Endodermal cell (in vitro differentiated cells): ENCODE measurements at regions not wholly inside any gene's neighbourhood (a gene's known extent, or its start where the extent isn't known, plus 50 kb on each side); places are given as distances from the start of the nearest gene placed in this dataset.

Experiments
- DNase-seq: peaks from one replicate; pipeline ENCODE4 v3.0.0-alpha.2; 2017
- H3K27ac ChIP-seq: 2 replicates; pipeline ENCODE4 v1.5.1; 2013; ENCODE audit warnings: mild to moderate bottlenecking, low read depth, low read length, moderate library complexity
- H3K27me3 ChIP-seq: 2 replicates; pipeline ENCODE4 v1.6.1; 2013; ENCODE audit warnings: mild to moderate bottlenecking, low read length, moderate library complexity; ENCODE audit not compliant: insufficient read depth, control insufficient read depth, poor library complexity, severe bottlenecking
- H3K36me3 ChIP-seq: 2 replicates; pipeline ENCODE4 v1.7.0; 2013; ENCODE audit warnings: mild to moderate bottlenecking, low read length, moderate library complexity; ENCODE audit not compliant: control insufficient read depth, insufficient read depth
- H3K4me1 ChIP-seq: one replicate; pipeline ENCODE4 v1.7.0; 2013; ENCODE audit warnings: low read length; ENCODE audit not compliant: control insufficient read depth, insufficient read depth
- H3K4me3 ChIP-seq: 2 replicates; pipeline ENCODE4 v1.5.1; 2013; ENCODE audit warnings: mild to moderate bottlenecking, low read length, moderate library complexity
- H3K9ac ChIP-seq: 2 replicates; pipeline ENCODE4 v1.6.1; 2013; ENCODE audit warnings: mild to moderate bottlenecking, low read length, moderate library complexity; ENCODE audit not compliant: poor library complexity, severe bottlenecking; ENCODE audit errors: extremely low read depth
- H3K9me3 ChIP-seq: 2 replicates; pipeline ENCODE4 v1.6.1; 2013; ENCODE audit warnings: mild to moderate bottlenecking, low read length, moderate library complexity; ENCODE audit not compliant: control insufficient read depth
- H3K27ac Mint-ChIP-seq: 2 replicates; pipeline ENCODE4 v1.8.0; 2020; ENCODE audit warnings: mixed read lengths
- H3K27me3 Mint-ChIP-seq: 2 replicates; pipeline ENCODE4 v1.8.0; 2021; ENCODE audit warnings: mild to moderate bottlenecking, mixed read lengths; ENCODE audit not compliant: insufficient read depth
- H3K36me3 Mint-ChIP-seq: 2 replicates; pipeline ENCODE4 v1.8.0; 2020; ENCODE audit warnings: low read depth, mixed read lengths
- H3K4me1 Mint-ChIP-seq: 2 replicates; pipeline ENCODE4 v1.8.0; 2020; ENCODE audit warnings: mixed read lengths
- H3K4me3 Mint-ChIP-seq: 2 replicates; pipeline ENCODE4 v1.8.0; 2020; ENCODE audit warnings: mild to moderate bottlenecking, moderate library complexity, mixed read lengths
- H3K9me3 Mint-ChIP-seq: 2 replicates; pipeline ENCODE4 v1.8.0; 2020; ENCODE audit warnings: mild to moderate bottlenecking, mixed read lengths
- WGBS, 2 experiments: methylation state at CpG; one replicate each; pipeline versions ENCODE4 v1.1.5 to v1.1.7; 2013; ENCODE audit warnings: missing lambda C conversion rate in 2 of 2, mixed read lengths in 1 of 2; ENCODE audit not compliant: insufficient coverage in 1 of 2, insufficient read length in 1 of 2; 5-methylcytosine and 5-hydroxymethylcytosine counted together
- TF ChIP-seq, protein P1 (sequence below): fragments of 200-600 bp; sonication (generic); conservative IDR thresholded peaks from 2 replicates; pipeline ENCODE4 v1.5.0; 2021; ENCODE audit warnings: antibody characterized with exemption, mild to moderate bottlenecking

DNA sequence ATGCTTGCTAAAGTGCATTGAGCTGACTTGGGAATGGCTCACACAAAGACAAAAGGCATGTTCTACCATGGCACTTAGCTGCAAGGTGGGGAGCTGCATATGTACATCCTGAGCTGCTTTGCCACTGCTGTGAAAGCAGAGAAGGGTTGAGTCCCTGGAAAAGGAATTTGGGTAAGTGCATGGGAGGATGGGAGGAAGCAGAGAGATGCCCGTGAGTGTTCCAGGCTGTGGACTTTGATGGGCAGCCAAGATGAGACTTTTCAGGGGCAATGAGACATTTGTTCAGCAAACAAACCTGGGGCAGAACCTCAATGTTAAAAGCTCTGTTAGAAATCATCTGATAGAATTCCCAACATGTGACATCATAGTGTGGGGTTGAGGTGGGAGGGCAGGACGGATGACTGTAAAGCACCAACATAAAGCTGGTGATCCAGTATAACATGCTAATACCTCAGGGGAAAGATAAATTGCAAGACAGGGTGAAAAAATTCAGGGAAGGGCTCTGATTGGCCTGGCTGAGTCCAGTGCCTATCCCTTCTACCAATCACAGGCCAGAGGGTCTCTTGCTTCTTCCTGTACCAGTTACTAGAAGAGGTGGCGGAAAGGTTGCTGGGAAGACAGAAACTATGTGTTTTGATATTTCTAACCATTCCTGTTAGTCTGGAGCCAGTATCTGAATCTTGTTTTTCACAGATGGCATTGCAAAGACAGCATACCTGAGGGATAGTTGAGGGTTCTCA, 163.2 kb downstream of the UTP18 start:
- TF ChIP-seq, protein P1, sequence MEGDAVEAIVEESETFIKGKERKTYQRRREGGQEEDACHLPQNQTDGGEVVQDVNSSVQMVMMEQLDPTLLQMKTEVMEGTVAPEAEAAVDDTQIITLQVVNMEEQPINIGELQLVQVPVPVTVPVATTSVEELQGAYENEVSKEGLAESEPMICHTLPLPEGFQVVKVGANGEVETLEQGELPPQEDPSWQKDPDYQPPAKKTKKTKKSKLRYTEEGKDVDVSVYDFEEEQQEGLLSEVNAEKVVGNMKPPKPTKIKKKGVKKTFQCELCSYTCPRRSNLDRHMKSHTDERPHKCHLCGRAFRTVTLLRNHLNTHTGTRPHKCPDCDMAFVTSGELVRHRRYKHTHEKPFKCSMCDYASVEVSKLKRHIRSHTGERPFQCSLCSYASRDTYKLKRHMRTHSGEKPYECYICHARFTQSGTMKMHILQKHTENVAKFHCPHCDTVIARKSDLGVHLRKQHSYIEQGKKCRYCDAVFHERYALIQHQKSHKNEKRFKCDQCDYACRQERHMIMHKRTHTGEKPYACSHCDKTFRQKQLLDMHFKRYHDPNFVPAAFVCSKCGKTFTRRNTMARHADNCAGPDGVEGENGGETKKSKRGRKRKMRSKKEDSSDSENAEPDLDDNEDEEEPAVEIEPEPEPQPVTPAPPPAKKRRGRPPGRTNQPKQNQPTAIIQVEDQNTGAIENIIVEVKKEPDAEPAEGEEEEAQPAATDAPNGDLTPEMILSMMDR: no peak
- Mint-ChIP-seq H3K27ac (no peak overlapping the region), H3K9me3 (peaks cover 2% of the 10 kb centered on the region), H3K27me3 (peaks cover 2% of the 10 kb centered on the region), H3K4me1 (no peaks in the 10 kb centered on the region), H3K4me3 (no peak overlapping the region), H3K36me3 (no peaks in the 10 kb centered on the region)
- Histone ChIP-seq H3K9ac (no peak overlapping the region), H3K9me3 (no peaks in the 10 kb centered on the region), H3K4me3 (no peak overlapping the region), H3K36me3 (no peaks in the 10 kb centered on the region), H3K4me1 (no peaks in the 10 kb centered on the region), H3K27me3 (no peaks in the 10 kb centered on the region), H3K27ac (no peak overlapping the region)
- DNase-seq: peak; percentile 31
- 93 to 100% methylated on average over 2 to 3 of the region's 3 CpGs for WGBS, 2 experiments

DNA sequence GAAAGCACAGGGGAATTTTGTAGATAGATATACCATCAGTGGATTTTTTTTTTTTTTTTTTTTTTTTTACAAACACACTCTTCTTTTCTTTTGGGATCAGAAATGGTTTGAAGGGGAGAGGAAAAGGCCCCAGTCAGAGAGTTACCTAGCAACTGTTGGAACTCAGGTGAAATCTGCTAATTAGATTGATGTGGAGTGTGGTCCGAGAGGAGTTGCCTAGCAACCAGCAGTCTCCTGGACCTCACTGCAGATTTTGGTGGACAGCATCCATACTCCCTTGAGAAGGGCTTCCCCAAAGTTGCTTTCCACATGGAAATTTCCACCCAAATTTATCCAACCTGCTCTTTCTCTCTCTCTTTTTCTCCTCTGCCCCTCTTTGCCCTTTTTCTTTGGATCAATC, 165.4 kb downstream of the UTP18 start:
- no peak overlapping the region for H3K27ac ChIP-seq
- H3K4me3 ChIP-seq: no peak overlapping the region
- no peaks in the 10 kb centered on the region for H3K4me1 ChIP-seq
- Mint-ChIP-seq H3K27ac (no peak overlapping the region), H3K4me1 (no peaks in the 10 kb centered on the region), H3K36me3 (no peaks in the 10 kb centered on the region), H3K4me3 (no peak overlapping the region), H3K27me3 (peaks cover 2% of the 10 kb centered on the region), H3K9me3 (peaks cover 15% of the 10 kb centered on the region)
- H3K9me3 ChIP-seq: peaks cover 11% of the 10 kb centered on the region
- no peak for DNase-seq
- no peaks in the 10 kb centered on the region for H3K27me3 ChIP-seq
- TF ChIP-seq, protein P1: no peak
- no peak overlapping the region for H3K9ac ChIP-seq
- no peaks in the 10 kb centered on the region for H3K36me3 ChIP-seq
- 71% methylated on average over 1 of the region's 1 CpG for WGBS, 2 experiments

- DNase-seq: no peak
- Histone ChIP-seq H3K9ac (no peak overlapping the region), H3K36me3 (no peaks in the 10 kb centered on the region), H3K4me3 (no peak overlapping the region), H3K4me1 (no peaks in the 10 kb centered on the region), H3K27me3 (no peaks in the 10 kb centered on the region), H3K9me3 (peaks cover 20% of the 10 kb centered on the region), H3K27ac (no peak overlapping the region)
- TF ChIP-seq, protein P1: no peak
- peaks cover 2% of the 10 kb centered on the region for H3K27me3 Mint-ChIP-seq
- no peak overlapping the region for H3K27ac Mint-ChIP-seq
- 68 to 83% methylated on average over 3 to 7 of the region's 7 CpGs for WGBS, 2 experiments
- no peaks in the 10 kb centered on the region for H3K4me1 Mint-ChIP-seq
- H3K4me3 Mint-ChIP-seq: no peak overlapping the region
- no peaks in the 10 kb centered on the region for H3K36me3 Mint-ChIP-seq
- peaks cover 24% of the 10 kb centered on the region for H3K9me3 Mint-ChIP-seq
Observed at GRCh38 chr17:51427323-51427811, 167.0 kb downstream of the UTP18 start.
